HL-60 (cell line): ENCODE measurements at regions not wholly inside any gene's neighbourhood (a gene's known extent, or its start where the extent isn't known, plus 50 kb on each side); places are given as distances from the start of the nearest gene placed in this dataset.

ENCODE experiments used
- GABPA ChIP-seq: IDR thresholded peaks from 2 replicates; pipeline ENCODE4 v1.6.1; 2012; ENCODE audit warnings: low read depth
- POLR2AphosphoS5 ChIP-seq: IDR thresholded peaks from 2 replicates; pipeline ENCODE4 v1.6.1; 2012; ENCODE audit warnings: low read depth
- SPI1 ChIP-seq: IDR thresholded peaks from 2 replicates; pipeline ENCODE4 v1.6.1; 2012; ENCODE audit warnings: low read depth, mild to moderate bottlenecking, borderline replicate concordance
- TF ChIP-seq, protein P1 (sequence below): IDR thresholded peaks from one replicate; pipeline ENCODE4 v1.5.1; 2011; ENCODE audit warnings: low read length, control low read depth, inconsistent platforms; ENCODE audit not compliant: insufficient read depth
- TF ChIP-seq, protein P2 (sequence below): IDR thresholded peaks from 2 replicates; pipeline ENCODE4 v1.6.1; 2012; ENCODE audit warnings: low read depth; ENCODE audit not compliant: insufficient replicate concordance

DNA sequence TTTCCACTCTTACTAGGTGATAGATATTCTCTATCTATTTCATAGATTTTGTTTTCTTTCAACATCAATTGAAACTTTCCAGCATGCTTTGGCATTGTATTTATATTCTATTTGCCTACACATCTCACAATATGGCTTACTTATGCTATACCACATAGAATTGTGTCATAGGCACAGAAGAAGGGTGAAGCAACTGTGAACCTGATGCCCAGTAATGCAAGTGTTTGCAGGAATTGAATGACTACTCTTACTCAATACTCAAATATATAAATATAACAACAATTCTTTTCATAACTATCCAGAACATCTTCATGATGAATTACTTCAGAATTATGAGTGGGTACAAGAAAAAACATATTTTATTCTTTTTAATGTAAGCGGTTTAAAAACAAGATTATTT lies 165.9 kb downstream of the PTBP2 start:
- TF ChIP-seq, protein P1, sequence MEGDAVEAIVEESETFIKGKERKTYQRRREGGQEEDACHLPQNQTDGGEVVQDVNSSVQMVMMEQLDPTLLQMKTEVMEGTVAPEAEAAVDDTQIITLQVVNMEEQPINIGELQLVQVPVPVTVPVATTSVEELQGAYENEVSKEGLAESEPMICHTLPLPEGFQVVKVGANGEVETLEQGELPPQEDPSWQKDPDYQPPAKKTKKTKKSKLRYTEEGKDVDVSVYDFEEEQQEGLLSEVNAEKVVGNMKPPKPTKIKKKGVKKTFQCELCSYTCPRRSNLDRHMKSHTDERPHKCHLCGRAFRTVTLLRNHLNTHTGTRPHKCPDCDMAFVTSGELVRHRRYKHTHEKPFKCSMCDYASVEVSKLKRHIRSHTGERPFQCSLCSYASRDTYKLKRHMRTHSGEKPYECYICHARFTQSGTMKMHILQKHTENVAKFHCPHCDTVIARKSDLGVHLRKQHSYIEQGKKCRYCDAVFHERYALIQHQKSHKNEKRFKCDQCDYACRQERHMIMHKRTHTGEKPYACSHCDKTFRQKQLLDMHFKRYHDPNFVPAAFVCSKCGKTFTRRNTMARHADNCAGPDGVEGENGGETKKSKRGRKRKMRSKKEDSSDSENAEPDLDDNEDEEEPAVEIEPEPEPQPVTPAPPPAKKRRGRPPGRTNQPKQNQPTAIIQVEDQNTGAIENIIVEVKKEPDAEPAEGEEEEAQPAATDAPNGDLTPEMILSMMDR, result no peak
- TF ChIP-seq POLR2AphosphoS5, result no peak
- TF ChIP-seq, protein P2, sequence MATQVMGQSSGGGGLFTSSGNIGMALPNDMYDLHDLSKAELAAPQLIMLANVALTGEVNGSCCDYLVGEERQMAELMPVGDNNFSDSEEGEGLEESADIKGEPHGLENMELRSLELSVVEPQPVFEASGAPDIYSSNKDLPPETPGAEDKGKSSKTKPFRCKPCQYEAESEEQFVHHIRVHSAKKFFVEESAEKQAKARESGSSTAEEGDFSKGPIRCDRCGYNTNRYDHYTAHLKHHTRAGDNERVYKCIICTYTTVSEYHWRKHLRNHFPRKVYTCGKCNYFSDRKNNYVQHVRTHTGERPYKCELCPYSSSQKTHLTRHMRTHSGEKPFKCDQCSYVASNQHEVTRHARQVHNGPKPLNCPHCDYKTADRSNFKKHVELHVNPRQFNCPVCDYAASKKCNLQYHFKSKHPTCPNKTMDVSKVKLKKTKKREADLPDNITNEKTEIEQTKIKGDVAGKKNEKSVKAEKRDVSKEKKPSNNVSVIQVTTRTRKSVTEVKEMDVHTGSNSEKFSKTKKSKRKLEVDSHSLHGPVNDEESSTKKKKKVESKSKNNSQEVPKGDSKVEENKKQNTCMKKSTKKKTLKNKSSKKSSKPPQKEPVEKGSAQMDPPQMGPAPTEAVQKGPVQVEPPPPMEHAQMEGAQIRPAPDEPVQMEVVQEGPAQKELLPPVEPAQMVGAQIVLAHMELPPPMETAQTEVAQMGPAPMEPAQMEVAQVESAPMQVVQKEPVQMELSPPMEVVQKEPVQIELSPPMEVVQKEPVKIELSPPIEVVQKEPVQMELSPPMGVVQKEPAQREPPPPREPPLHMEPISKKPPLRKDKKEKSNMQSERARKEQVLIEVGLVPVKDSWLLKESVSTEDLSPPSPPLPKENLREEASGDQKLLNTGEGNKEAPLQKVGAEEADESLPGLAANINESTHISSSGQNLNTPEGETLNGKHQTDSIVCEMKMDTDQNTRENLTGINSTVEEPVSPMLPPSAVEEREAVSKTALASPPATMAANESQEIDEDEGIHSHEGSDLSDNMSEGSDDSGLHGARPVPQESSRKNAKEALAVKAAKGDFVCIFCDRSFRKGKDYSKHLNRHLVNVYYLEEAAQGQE, result no peak
- no peak for TF ChIP-seq GABPA
- TF ChIP-seq SPI1, result no peak
